RWPE2 (cell line): ENCODE measurements at regions not wholly inside any gene's neighbourhood (a gene's known extent, or its start where the extent isn't known, plus 50 kb on each side); places are given as distances from the start of the nearest gene placed in this dataset.
A peak's percentile ranks its signal among the peaks of the same experiment; 100 is the strongest.

Experiments
- ATAC-seq: fragments of 200-7000 bp; cut with Tn5 transposase; 3 replicates; pipeline ENCODE4 v1.9.1; 2021; ENCODE audit warnings: low read depth
- DNase-seq: peaks from one replicate; pipeline ENCODE4 v3.0.0-alpha.2; 2020; ENCODE audit warnings: low spot score
- H3K27ac ChIP-seq: fragments of 450-650 bp; 2 replicates; pipeline ENCODE4 v1.5.1; 2017; ENCODE audit warnings: mild to moderate bottlenecking; ENCODE audit not compliant: poor library complexity, severe bottlenecking
- H3K27me3 ChIP-seq: fragments of 250-450 bp; sonication (Bioruptor Pico); 2 replicates; pipeline ENCODE4 v1.5.1; 2021; ENCODE audit warnings: mild to moderate bottlenecking, moderate library complexity; ENCODE audit not compliant: insufficient read depth, poor library complexity, severe bottlenecking
- H3K36me3 ChIP-seq: fragments of 250-450 bp; sonication (Bioruptor Pico); 2 replicates; pipeline ENCODE4 v1.5.1; 2020; ENCODE audit warnings: low read depth, mild to moderate bottlenecking, moderate library complexity
- H3K4me1 ChIP-seq: fragments of 250-450 bp; sonication (Bioruptor Pico); 2 replicates; pipeline ENCODE4 v1.5.1; 2021; ENCODE audit warnings: mild to moderate bottlenecking, moderate library complexity; ENCODE audit not compliant: insufficient read depth, poor library complexity, severe bottlenecking
- H3K4me3 ChIP-seq: fragments of 250-450 bp; sonication (Bioruptor Pico); 2 replicates; pipeline ENCODE4 v1.5.1; 2021; ENCODE audit warnings: mild to moderate bottlenecking, moderate library complexity; ENCODE audit not compliant: severe bottlenecking
- H3K9me3 ChIP-seq: fragments of 250-450 bp; sonication (Bioruptor Pico); 2 replicates; pipeline ENCODE4 v1.5.1; 2021; ENCODE audit warnings: mild to moderate bottlenecking, moderate library complexity; ENCODE audit not compliant: severe bottlenecking
- CTCF ChIP-seq: fragments of 450-650 bp; IDR thresholded peaks from one replicate; pipeline ENCODE4 v1.5.1; 2017; ENCODE audit warnings: mild to moderate bottlenecking, moderate library complexity; ENCODE audit not compliant: poor library complexity, severe bottlenecking

- Histone ChIP-seq H3K36me3 (no peaks in the 10 kb centered on the region), H3K9me3 (no peaks in the 10 kb centered on the region), H3K27me3 (peaks cover 18% of the 10 kb centered on the region), H3K4me1 (no peaks in the 10 kb centered on the region), H3K27ac (no peak overlapping the region), H3K4me3 (no peak overlapping the region)
- DNase-seq: no peak
- TF ChIP-seq CTCF: no peak
- no peak for ATAC-seq
Measured at GRCh38 chr4:16353165-16353564, 126.9 kb upstream of the TAPT1 start.

GRCh38 chr4:16351161-16351560, 124.9 kb upstream of the TAPT1 start:
- ATAC-seq (no peak), DNase-seq (no peak)
- H3K27ac ChIP-seq: no peak overlapping the region
- H3K36me3 ChIP-seq: no peaks in the 10 kb centered on the region
- H3K4me3 ChIP-seq: no peak overlapping the region
- peaks cover 18% of the 10 kb centered on the region for H3K27me3 ChIP-seq
- no peaks in the 10 kb centered on the region for H3K4me1 ChIP-seq
- TF ChIP-seq CTCF: no peak
- no peaks in the 10 kb centered on the region for H3K9me3 ChIP-seq

- H3K27me3 ChIP-seq: peaks cover 25% of the 10 kb centered on the region
- H3K27ac ChIP-seq: no peak overlapping the region
- H3K4me1 ChIP-seq: no peaks in the 10 kb centered on the region
- H3K36me3 ChIP-seq: no peaks in the 10 kb centered on the region
- no peak overlapping the region for H3K4me3 ChIP-seq
- DNase-seq (no peak), ATAC-seq (no peak)
- H3K9me3 ChIP-seq: no peaks in the 10 kb centered on the region
- no peak for TF ChIP-seq CTCF
Measured at GRCh38 chr4:16344853-16345252, 118.6 kb upstream of the TAPT1 start.

GRCh38 chr4:16337936-16338335, 111.7 kb upstream of the TAPT1 start:
- no peak overlapping the region for H3K27ac ChIP-seq
- H3K4me3 ChIP-seq: no peak overlapping the region
- no peaks in the 10 kb centered on the region for H3K36me3 ChIP-seq
- H3K4me1 ChIP-seq: no peaks in the 10 kb centered on the region
- ATAC-seq (peak; percentile 88), DNase-seq (no peak)
- TF ChIP-seq CTCF: no peak
- no peaks in the 10 kb centered on the region for H3K9me3 ChIP-seq
- peaks cover 19% of the 10 kb centered on the region for H3K27me3 ChIP-seq

GRCh38 chr4:16334601-16335000, 108.3 kb upstream of the TAPT1 start:
- ATAC-seq (no peak), DNase-seq (no peak)
- no peaks in the 10 kb centered on the region for H3K4me1 ChIP-seq
- peaks cover 14% of the 10 kb centered on the region for H3K27me3 ChIP-seq
- no peaks in the 10 kb centered on the region for H3K9me3 ChIP-seq
- H3K4me3 ChIP-seq: no peak overlapping the region
- no peaks in the 10 kb centered on the region for H3K36me3 ChIP-seq
- no peak for TF ChIP-seq CTCF
- no peak overlapping the region for H3K27ac ChIP-seq
